NCI-H1930 (cell line): ENCODE measurements at regions not wholly inside any gene's neighbourhood (a gene's known extent, or its start where the extent isn't known, plus 50 kb on each side); places are given as distances from the start of the nearest gene placed in this dataset.

Source experiments
- DNase-seq, 2 experiments: peaks; one replicate each; lab custom pipeline; 2025; lab: John Stamatoyannopoulos, UW

DNA sequence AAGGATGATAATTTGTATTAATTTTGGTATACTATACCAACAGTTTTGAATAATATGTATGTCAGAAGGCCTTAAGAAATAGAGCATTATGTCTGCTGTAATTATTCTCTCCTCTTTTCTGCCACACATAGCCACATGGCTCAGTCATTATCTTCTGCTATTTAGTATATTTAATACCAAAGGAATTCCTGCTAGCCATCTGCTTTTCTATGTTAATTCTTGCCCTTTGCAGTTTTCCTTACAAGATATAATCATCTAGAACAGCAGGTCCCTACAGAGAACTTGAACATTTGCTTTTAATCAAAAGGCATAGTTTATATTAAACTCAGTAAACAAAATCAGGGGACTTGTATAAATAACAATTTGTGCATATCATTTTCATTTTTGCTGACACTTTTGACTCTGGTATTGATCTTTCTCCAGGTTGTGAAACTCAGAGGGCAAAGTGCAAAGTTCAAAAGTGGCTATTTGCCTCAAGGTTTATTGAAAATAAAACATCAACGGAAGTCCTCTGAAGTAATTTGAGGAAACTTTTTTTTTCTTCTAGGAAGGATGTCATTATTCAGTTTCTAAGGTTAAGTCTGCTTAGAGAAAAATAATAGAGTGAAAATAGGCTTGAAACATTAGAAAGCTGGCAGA is 702.0 kb downstream of the KCNJ2 start:
- no peak for DNase-seq

DNA sequence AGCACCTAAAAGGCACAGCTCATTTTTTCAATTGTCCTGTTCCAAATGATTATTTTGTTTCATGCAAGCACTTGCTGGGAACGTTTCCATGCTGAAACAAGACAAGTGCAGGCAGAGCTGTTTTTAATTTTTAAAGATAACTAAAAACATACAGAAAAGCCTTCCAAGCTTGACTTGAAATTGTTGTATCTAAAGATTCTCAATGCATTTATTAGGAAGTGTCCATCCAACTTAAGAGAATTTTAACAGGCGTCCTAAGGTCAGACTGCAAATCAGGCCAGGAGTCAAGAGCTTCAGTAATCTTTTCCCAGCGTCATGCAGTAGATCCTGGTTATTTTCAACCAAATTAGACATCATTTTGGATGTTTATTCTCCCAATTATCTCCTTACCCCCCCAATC is 702.8 kb downstream of the KCNJ2 start:
- no peak for DNase-seq

DNA sequence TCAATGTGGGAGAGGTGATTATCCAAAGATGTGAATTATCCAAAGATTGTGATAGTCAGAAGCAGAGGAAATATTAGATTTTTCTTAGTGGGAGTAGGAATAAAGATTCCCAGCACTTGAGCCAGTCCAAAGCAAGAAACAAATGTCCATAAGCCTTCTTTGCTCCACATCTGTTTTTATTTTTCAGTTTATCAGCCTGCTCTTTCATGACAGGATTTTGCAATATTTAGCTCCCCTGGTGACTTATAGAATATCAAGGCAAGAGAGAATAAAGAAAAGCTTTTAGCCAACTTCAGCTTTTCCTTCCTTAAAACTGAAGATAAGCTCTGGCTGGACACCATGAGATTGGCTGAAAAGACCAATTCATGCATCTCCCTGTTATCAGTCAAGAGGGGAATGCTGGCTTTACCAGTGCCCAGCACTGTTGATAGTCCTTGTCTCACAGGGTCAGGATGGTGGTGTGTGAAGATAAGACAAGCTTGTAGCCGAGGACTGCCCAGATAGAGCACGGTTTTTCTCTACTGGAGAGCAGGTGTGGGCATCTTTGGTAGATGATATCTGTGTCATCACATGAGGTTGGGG is 706.5 kb downstream of the KCNJ2 start:
- no peak for DNase-seq

GRCh38 chr17:70878879-70879278 is 709.5 kb downstream of the KCNJ2 start:
- DNase-seq: no peak

GRCh38 chr17:70879401-70879800 is 710.1 kb downstream of the KCNJ2 start:
- no peak for DNase-seq

- DNase-seq: no peak
Measured at GRCh38 chr17:70881093-70881492, 711.8 kb downstream of the KCNJ2 start.

- no peak for DNase-seq
Measured at GRCh38 chr17:70882504-70882903, 713.2 kb downstream of the KCNJ2 start.

- DNase-seq: no peak
Measured at GRCh38 chr17:70886648-70887047, 717.3 kb downstream of the KCNJ2 start.

DNA sequence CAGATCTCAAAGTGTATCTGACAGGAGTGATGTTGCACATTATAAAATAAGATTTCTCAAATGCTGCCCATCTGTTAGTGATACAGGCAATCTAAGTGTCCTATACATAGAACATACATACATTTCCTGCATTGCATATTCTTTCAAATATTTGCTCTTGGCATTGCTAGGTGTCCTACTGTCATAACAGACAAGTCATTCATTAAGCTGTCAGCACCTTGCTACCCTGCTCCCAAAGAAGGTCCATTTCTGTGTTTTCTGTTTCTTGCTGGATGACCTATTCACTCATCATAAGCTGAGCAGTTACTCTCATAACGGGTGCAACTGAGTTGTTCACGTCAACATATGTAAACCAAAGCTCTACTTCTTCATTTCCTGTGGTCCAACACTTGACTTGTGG is 719.0 kb downstream of the KCNJ2 start:
- DNase-seq: no peak

DNA sequence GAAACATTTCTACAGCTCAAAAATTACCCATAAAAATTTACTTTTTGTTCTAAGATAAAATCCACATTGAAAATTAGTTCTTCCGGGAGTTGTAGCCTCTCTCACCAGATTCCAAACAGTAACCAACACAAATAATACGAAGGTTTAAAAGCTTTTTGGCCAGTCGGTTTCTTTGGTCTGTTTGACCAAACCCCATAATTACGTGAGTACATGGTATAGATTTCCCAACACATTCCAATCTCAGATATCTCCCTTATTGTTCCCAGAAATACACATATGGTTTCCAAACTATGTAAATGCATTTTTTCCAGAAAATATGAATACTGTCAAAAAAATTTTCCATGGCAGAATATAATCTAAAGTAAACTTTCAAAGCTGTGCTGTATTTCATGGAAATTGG is 722.0 kb downstream of the KCNJ2 start:
- no peak for DNase-seq

DNA sequence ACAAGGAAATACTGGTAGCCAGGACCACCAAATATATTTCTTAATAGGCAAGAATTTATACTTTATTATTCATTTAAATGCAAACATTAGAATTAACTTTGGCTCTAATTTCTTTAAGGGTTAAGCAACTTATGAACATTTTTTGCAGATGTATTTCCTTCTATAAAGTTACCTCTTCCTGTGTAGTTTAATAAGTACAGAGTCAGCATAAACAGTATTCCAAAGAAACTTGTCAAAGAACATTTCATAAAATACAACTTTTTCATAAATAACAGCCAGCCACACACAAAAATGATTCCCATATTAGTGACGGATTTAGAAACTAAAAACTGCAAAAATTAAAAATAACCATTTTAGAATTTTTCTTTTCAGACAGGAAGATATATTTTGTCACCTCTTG is 723.2 kb downstream of the KCNJ2 start:
- no peak for DNase-seq

- DNase-seq: no peak
Measured at GRCh38 chr17:70896843-70897242, 727.5 kb downstream of the KCNJ2 start.

- no peak for DNase-seq
Measured at GRCh38 chr17:70897446-70897845, 728.1 kb downstream of the KCNJ2 start.

GRCh38 chr17:70901870-70902269 is 732.5 kb downstream of the KCNJ2 start:
- no peak for DNase-seq

- DNase-seq: no peak
Measured at GRCh38 chr17:70905796-70906195, 736.5 kb downstream of the KCNJ2 start.

GRCh38 chr17:70906808-70907207 is 737.5 kb downstream of the KCNJ2 start:
- DNase-seq: no peak

GRCh38 chr17:70912716-70913485 is 743.6 kb downstream of the KCNJ2 start:
- DNase-seq: no peak

DNA sequence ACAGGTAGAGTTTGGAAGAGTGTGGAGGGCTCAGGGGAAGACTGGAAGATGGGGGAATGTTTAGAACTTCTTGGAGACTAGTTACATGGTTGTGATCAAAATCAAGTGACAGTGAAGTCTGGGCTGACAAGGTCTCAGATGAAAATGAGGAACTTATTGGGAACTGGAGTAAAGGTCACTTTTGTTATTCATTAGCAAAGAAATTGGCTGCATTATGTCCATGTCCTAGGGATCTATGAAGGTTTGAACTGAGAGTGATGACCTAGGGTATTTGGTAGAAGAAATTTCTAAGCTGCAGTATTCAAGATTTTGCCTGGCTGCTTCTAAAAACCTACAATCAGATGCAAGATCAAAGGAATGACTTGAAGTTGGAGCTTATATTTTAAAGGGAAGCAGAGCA is 747.1 kb downstream of the KCNJ2 start:
- no peak for DNase-seq

DNA sequence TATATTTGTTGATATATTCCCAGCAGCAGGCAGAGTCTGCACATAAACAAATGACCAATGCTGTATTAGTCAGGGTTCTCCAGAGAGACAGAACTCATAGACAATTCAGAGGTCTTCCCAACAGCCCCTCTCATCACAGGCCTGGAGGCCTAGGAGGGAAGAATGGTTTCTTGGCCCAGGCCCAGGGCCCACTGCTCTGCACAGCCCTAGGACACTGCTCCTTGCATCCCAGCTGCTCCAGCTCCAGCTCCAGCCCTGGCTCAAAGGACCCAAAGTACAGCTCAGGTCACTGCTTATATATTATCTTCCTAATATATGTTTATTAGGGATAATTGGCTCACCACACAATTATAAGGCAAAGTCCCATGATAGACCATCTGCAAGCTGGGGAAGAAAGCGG is 749.9 kb downstream of the KCNJ2 start:
- DNase-seq: no peak

GRCh38 chr17:70920416-70920815 is 751.1 kb downstream of the KCNJ2 start:
- DNase-seq: no peak

DNA sequence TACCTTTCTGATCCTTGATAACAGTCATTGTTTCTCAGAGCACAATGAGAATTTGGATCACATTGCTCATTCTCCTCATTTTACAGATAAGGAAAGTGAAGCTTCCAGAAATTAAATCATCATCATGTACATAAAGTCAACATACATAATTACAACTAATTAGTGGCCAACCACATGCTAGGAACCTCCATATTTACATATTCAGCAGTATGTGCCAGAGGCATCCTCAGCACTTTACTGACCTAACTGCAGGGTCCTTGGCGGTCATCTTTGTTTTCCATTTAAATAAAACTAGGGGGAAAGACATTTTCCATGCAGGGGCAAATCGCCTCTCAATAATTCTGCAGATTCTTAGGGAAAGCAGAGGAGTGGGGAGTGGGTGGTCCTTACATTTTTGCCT is 752.9 kb downstream of the KCNJ2 start:
- no peak for DNase-seq

DNA sequence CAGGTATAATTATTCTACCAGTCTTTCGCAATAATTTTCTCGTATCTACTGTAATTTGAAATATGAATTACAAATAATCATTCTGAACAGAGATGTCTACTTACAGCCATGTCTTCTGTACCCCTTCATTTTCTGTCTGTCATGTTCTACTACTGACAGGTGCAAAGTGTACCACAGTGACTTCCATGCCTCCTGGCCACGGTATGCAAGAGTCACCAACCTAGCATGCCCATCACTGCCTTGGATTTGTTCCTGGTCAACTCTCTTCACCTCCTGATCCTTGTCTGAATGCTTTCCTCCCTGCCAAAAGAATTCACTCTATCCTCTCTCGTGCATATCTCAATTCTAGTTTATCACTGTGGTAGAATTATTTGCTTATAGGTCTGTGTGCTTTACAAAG is 755.4 kb downstream of the KCNJ2 start:
- no peak for DNase-seq

DNA sequence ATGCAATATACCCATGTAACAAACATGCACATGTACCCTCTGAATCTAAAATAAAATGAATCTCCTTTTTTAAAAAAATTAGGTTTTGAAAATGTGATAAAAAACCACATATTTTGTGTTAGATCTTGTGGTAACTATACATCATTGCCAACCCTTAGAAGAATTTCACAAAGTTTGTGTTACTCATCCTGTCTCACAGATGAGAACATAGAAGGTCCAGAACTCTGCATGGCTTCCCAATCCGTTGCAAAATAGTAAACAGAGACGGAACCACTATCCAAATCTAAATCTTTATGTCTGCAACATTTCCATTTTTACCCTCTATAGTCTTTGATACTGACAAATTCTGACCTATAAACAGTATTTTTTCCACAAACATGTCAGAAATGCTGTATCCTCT is 759.9 kb downstream of the KCNJ2 start:
- DNase-seq: no peak

GRCh38 chr17:70934231-70934630 is 764.9 kb downstream of the KCNJ2 start:
- no peak for DNase-seq
